DMS 273 treated with DMSO at 0.1 percent for 48 hours (cell line): ENCODE measurements at regions not wholly inside any gene's neighbourhood (a gene's known extent, or its start where the extent isn't known, plus 50 kb on each side); places are given as distances from the start of the nearest gene placed in this dataset.

Source experiments
- DNase-seq: peaks from one replicate; lab custom pipeline; 2025; lab: John Stamatoyannopoulos, UW

GRCh38 chr18:68342039-68342659 lies 372.8 kb downstream of the TMX3 start:
- DNase-seq, result no peak

GRCh38 chr18:68340606-68341005 lies 374.3 kb downstream of the TMX3 start:
- DNase-seq, result no peak

GRCh38 chr18:68330658-68331057 lies 384.2 kb downstream of the TMX3 start:
- no peak for DNase-seq

GRCh38 chr18:68323921-68324320 lies 391.0 kb downstream of the TMX3 start:
- DNase-seq, result no peak

GRCh38 chr18:68316636-68317035 lies 398.3 kb downstream of the TMX3 start:
- no peak for DNase-seq

- no peak for DNase-seq
Observed at GRCh38 chr18:68314403-68314802, 400.5 kb downstream of the TMX3 start.

GRCh38 chr18:68301441-68301840 lies 413.5 kb downstream of the TMX3 start:
- no peak for DNase-seq

GRCh38 chr18:68299906-68300305 lies 415.0 kb downstream of the TMX3 start:
- no peak for DNase-seq

- DNase-seq, result no peak
Observed at GRCh38 chr18:68298330-68298729, 416.6 kb downstream of the TMX3 start.

- no peak for DNase-seq
Observed at GRCh38 chr18:68288408-68288807, 426.5 kb downstream of the TMX3 start.

GRCh38 chr18:68284236-68284780 lies 430.6 kb downstream of the TMX3 start:
- DNase-seq, result no peak

- DNase-seq, result no peak
Observed at GRCh38 chr18:68283834-68284233, 431.1 kb downstream of the TMX3 start.

- DNase-seq, result no peak
Observed at GRCh38 chr18:68282232-68282631, 432.7 kb downstream of the TMX3 start.

GRCh38 chr18:68275616-68276015 lies 439.3 kb downstream of the TMX3 start:
- DNase-seq, result no peak

GRCh38 chr18:68270017-68270416 lies 444.9 kb downstream of the TMX3 start:
- no peak for DNase-seq

- no peak for DNase-seq
Observed at GRCh38 chr18:68267583-68267982, 447.3 kb downstream of the TMX3 start.

GRCh38 chr18:68263481-68263880 lies 451.4 kb downstream of the TMX3 start:
- no peak for DNase-seq

- no peak for DNase-seq
Observed at GRCh38 chr18:68262690-68263294, 452.1 kb downstream of the TMX3 start.

GRCh38 chr18:68256418-68257067 lies 458.4 kb downstream of the TMX3 start:
- DNase-seq, result no peak

- no peak for DNase-seq
Observed at GRCh38 chr18:68244786-68245185, 470.1 kb downstream of the TMX3 start.

GRCh38 chr18:68241881-68242280 lies 473.0 kb downstream of the TMX3 start:
- DNase-seq, result no peak

- DNase-seq, result no peak
Observed at GRCh38 chr18:68234676-68235075, 480.2 kb downstream of the TMX3 start.

- DNase-seq, result no peak
Observed at GRCh38 chr18:68234131-68234530, 480.8 kb downstream of the TMX3 start.
